H9 (cell line): ENCODE measurements at regions not wholly inside any gene's neighbourhood (a gene's known extent, or its start where the extent isn't known, plus 50 kb on each side); places are given as distances from the start of the nearest gene placed in this dataset.

ENCODE experiments used
- DNase-seq: peaks from one replicate; pipeline ENCODE4 v3.0.0-alpha.2; 2017
- H2AFZ ChIP-seq: one replicate; pipeline ENCODE4 v1.6.1; 2013; ENCODE audit warnings: mild to moderate bottlenecking, low read length, control low read depth, moderate library complexity
- H2AK5ac ChIP-seq: 2 replicates; pipeline ENCODE4 v1.6.1; 2013; ENCODE audit warnings: low read length, control low read depth, mixed read lengths; ENCODE audit not compliant: insufficient read length
- H2BK120ac ChIP-seq: one replicate; pipeline ENCODE4 v1.6.1; 2013; ENCODE audit warnings: low read depth, mild to moderate bottlenecking, low read length, control low read depth, inconsistent platforms; ENCODE audit not compliant: poor library complexity, severe bottlenecking
- H2BK12ac ChIP-seq: 2 replicates; pipeline ENCODE4 v1.6.1; 2013; ENCODE audit warnings: low read length, control low read depth, mixed read lengths, low read depth; ENCODE audit not compliant: insufficient read length
- H2BK15ac ChIP-seq: 2 replicates; pipeline ENCODE4 v1.6.1; 2013; ENCODE audit warnings: low read depth, low read length, control low read depth
- H2BK20ac ChIP-seq: one replicate; pipeline ENCODE4 v1.6.1; 2013; ENCODE audit warnings: low read depth, mild to moderate bottlenecking, low read length, control low read depth, inconsistent platforms; ENCODE audit not compliant: poor library complexity, severe bottlenecking
- H2BK5ac ChIP-seq: 2 replicates; pipeline ENCODE4 v1.6.1; 2013; ENCODE audit warnings: low read length, control low read depth, mixed read lengths; ENCODE audit not compliant: insufficient read length
- H3K14ac ChIP-seq: 2 replicates; pipeline ENCODE4 v1.6.1; 2013; ENCODE audit warnings: low read length, control low read depth; ENCODE audit not compliant: insufficient read depth
- H3K18ac ChIP-seq: 2 replicates; pipeline ENCODE4 v1.6.1; 2013; ENCODE audit warnings: low read depth, mild to moderate bottlenecking, mixed read lengths, low read length, control low read depth; ENCODE audit not compliant: insufficient read length
- H3K23ac ChIP-seq: 2 replicates; pipeline ENCODE4 v1.6.1; 2013; ENCODE audit warnings: low read length, control low read depth, mixed read lengths, low read depth; ENCODE audit not compliant: insufficient read length
- H3K23me2 ChIP-seq: 2 replicates; pipeline ENCODE4 v1.6.1; 2013; ENCODE audit warnings: low read depth, mild to moderate bottlenecking, mixed read lengths, low read length, control low read depth; ENCODE audit not compliant: insufficient read length, poor library complexity, severe bottlenecking
- H3K27ac ChIP-seq: 2 replicates; pipeline ENCODE4 v1.5.1; 2013; ENCODE audit warnings: low read length, control low read depth, mixed read lengths, low read depth; ENCODE audit not compliant: insufficient read length
- H3K27me3 ChIP-seq: 2 replicates; pipeline ENCODE4 v1.6.1; 2013; ENCODE audit warnings: low read length, control low read depth, inconsistent platforms; ENCODE audit not compliant: insufficient read depth
- H3K4ac ChIP-seq: 2 replicates; pipeline ENCODE4 v1.6.1; 2013; ENCODE audit warnings: low read depth, mild to moderate bottlenecking, control low read depth, inconsistent platforms, low read length, moderate library complexity
- H3K4me1 ChIP-seq: 2 replicates; pipeline ENCODE4 v1.6.1; 2013; ENCODE audit warnings: low read length, control low read depth, inconsistent platforms; ENCODE audit not compliant: insufficient read depth
- H3K4me2 ChIP-seq: 2 replicates; pipeline ENCODE4 v1.6.1; 2013; ENCODE audit warnings: low read length, control low read depth, mixed read lengths; ENCODE audit not compliant: insufficient read length, insufficient read depth
- H3K56ac ChIP-seq: 2 replicates; pipeline ENCODE4 v1.6.1; 2013; ENCODE audit warnings: low read depth, mild to moderate bottlenecking, mixed read lengths, low read length, control low read depth; ENCODE audit not compliant: insufficient read length
- H3K79me1 ChIP-seq: 2 replicates; pipeline ENCODE4 v1.6.1; 2013; ENCODE audit warnings: low read depth, mild to moderate bottlenecking, moderate library complexity, low read length, control low read depth, inconsistent platforms; ENCODE audit not compliant: insufficient read depth, poor library complexity, severe bottlenecking
- H3K79me2 ChIP-seq: 2 replicates; pipeline ENCODE4 v1.6.1; 2013; ENCODE audit warnings: low read length, control low read depth, inconsistent platforms; ENCODE audit not compliant: insufficient read depth
- H3K9ac ChIP-seq: 2 replicates; pipeline ENCODE4 v1.6.1; 2013; ENCODE audit warnings: low read length, control low read depth, mixed read lengths; ENCODE audit not compliant: insufficient read length; ENCODE audit errors: extremely low read depth
- H3K9me3 ChIP-seq: one replicate; pipeline ENCODE4 v1.6.1; 2013; ENCODE audit warnings: low read depth, low read length, inconsistent platforms; ENCODE audit not compliant: control insufficient read depth
- H3T11ph ChIP-seq: one replicate; pipeline ENCODE4 v1.6.1; 2013; ENCODE audit warnings: mild to moderate bottlenecking, low read length, control low read depth, inconsistent platforms
- H4K20me1 ChIP-seq: one replicate; pipeline ENCODE4 v1.6.1; 2013; ENCODE audit not compliant: control insufficient read depth, insufficient read length, insufficient read depth
- H4K5ac ChIP-seq: 2 replicates; pipeline ENCODE4 v1.6.1; 2013; ENCODE audit warnings: low read depth, mild to moderate bottlenecking, mixed read lengths, low read length, control low read depth; ENCODE audit not compliant: insufficient read length
- H4K8ac ChIP-seq: replicated peaks from 2 replicates; pipeline ENCODE4 v1.6.1; 2013; ENCODE audit warnings: low read length, control low read depth, mixed read lengths, low read depth; ENCODE audit not compliant: insufficient read length
- H4K91ac ChIP-seq: 2 replicates; pipeline ENCODE4 v1.6.1; 2013; ENCODE audit warnings: low read depth, mild to moderate bottlenecking, moderate library complexity, mixed read lengths, low read length, control low read depth; ENCODE audit not compliant: insufficient read length
- H3K27ac Mint-ChIP-seq, 3 experiments: 2 replicates in 2 of 3; 3 replicates in 1 of 3; pipeline ENCODE4 v1.8.0; 2020 to 2021; ENCODE audit warnings: mixed read lengths in 3 of 3, mild to moderate bottlenecking in 1 of 3, moderate library complexity in 1 of 3
- H3K27me3 Mint-ChIP-seq: 2 replicates; pipeline ENCODE4 v1.8.0; 2021; ENCODE audit warnings: low read depth, mild to moderate bottlenecking, moderate library complexity, mixed read lengths
- H3K36me3 Mint-ChIP-seq, 3 experiments: 2 replicates in 2 of 3; 3 replicates in 1 of 3; pipeline ENCODE4 v1.8.0; 2020 to 2021; ENCODE audit warnings: low read depth in 3 of 3, mixed read lengths in 3 of 3; ENCODE audit not compliant: insufficient read depth in 1 of 3
- H3K4me1 Mint-ChIP-seq, 2 experiments: 2 replicates each; pipeline ENCODE4 v1.8.0; 2020; ENCODE audit warnings: mixed read lengths in 2 of 2
- H3K4me3 Mint-ChIP-seq, 2 experiments: 2 replicates in 1 of 2; 3 replicates in 1 of 2; pipeline ENCODE4 v1.8.0; 2020 to 2021; ENCODE audit warnings: mild to moderate bottlenecking in 2 of 2, mixed read lengths in 2 of 2, moderate library complexity in 1 of 2
- H3K9me3 Mint-ChIP-seq, 2 experiments: 2 replicates in 1 of 2; 3 replicates in 1 of 2; pipeline ENCODE4 v1.8.0; 2020; ENCODE audit warnings: mild to moderate bottlenecking in 2 of 2, mixed read lengths in 2 of 2, moderate library complexity in 1 of 2
- WGBS: extraction: QIAGEN DNeasy Blood & Tissue Kit; methylation state at CpG from one replicate; pipeline ENCODE4 v1.1.7; 2013; ENCODE audit warnings: missing lambda C conversion rate, low lambda C conversion rate, mixed read lengths; ENCODE audit not compliant: insufficient read length; ENCODE audit errors: extremely low coverage; 5-methylcytosine and 5-hydroxymethylcytosine counted together
- TF ChIP-seq, protein P1 (sequence below): fragments of 200-600 bp; sonication (generic); conservative IDR thresholded peaks from 3 replicates; pipeline ENCODE4 v1.8.0; 2021; ENCODE audit warnings: antibody characterized with exemption, mild to moderate bottlenecking

DNA sequence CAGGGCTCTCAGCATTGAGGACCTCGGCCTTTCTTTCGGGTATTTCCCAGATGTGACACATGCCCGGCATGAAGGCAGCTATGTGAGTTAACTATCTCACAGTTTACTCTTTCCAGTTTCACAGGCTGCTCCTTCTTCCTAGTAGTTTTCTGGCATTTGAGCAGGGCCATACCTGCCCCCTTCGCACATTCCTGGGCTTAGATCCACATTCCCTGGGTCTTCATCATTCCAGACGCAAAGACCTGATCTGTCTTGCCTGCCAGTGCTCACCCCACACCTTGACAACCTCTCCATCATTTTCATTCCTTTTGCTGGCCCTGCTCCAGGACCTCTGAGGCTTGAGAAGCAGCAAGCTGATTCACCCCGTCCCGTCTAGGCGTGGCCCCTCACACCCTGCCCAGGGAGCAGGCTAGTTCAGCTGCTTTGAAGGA, 227.5 kb downstream of the WDR11 start:
- H3K9me3 ChIP-seq, result no peaks in the 10 kb centered on the region
- H2AK5ac ChIP-seq, result no peak overlapping the region
- Mint-ChIP-seq H3K9me3 (peaks cover 2% of the 10 kb centered on the region in 2 experiments; a peak in 2 of 5 replicates), H3K27ac (no peak overlapping the region; a peak in 1 of 7 replicates), H3K4me3 (no peak overlapping the region), H3K27me3 (no peaks in the 10 kb centered on the region; the same call in none of the 2 replicates), H3K36me3 (peaks cover 0 to 6% (median 0%) of the 10 kb centered on the region in 3 experiments; a peak in 1 of 7 replicates), H3K4me1 (peaks cover 20 to 22% of the 10 kb centered on the region in 2 experiments)
- H2AFZ ChIP-seq, result no peak overlapping the region
- no peak overlapping the region for H3K56ac ChIP-seq
- H2BK20ac ChIP-seq, result no peak overlapping the region
- no peaks in the 10 kb centered on the region for H3K79me1 ChIP-seq
- no peaks in the 10 kb centered on the region for H4K20me1 ChIP-seq
- H3K23ac ChIP-seq, result no peak overlapping the region
- no peak overlapping the region; the same call in 1 of the 2 replicates for H3K14ac ChIP-seq
- no peak overlapping the region for H4K91ac ChIP-seq
- no peak overlapping the region for H2BK12ac ChIP-seq
- H2BK120ac ChIP-seq, result no peak overlapping the region
- no peak overlapping the region for H3T11ph ChIP-seq
- no peaks in the 10 kb centered on the region for H3K23me2 ChIP-seq
- TF ChIP-seq, protein P1, sequence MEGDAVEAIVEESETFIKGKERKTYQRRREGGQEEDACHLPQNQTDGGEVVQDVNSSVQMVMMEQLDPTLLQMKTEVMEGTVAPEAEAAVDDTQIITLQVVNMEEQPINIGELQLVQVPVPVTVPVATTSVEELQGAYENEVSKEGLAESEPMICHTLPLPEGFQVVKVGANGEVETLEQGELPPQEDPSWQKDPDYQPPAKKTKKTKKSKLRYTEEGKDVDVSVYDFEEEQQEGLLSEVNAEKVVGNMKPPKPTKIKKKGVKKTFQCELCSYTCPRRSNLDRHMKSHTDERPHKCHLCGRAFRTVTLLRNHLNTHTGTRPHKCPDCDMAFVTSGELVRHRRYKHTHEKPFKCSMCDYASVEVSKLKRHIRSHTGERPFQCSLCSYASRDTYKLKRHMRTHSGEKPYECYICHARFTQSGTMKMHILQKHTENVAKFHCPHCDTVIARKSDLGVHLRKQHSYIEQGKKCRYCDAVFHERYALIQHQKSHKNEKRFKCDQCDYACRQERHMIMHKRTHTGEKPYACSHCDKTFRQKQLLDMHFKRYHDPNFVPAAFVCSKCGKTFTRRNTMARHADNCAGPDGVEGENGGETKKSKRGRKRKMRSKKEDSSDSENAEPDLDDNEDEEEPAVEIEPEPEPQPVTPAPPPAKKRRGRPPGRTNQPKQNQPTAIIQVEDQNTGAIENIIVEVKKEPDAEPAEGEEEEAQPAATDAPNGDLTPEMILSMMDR, result no peak
- no peak overlapping the region for H2BK15ac ChIP-seq
- H3K4me2 ChIP-seq, result no peak overlapping the region
- no peak overlapping the region for H4K5ac ChIP-seq
- no peak overlapping the region for H2BK5ac ChIP-seq
- no peak overlapping the region for H3K9ac ChIP-seq
- H3K4me1 ChIP-seq, result peaks cover 3% of the 10 kb centered on the region; the same call in 1 of the 2 replicates
- H3K4ac ChIP-seq, result no peak overlapping the region
- no peak overlapping the region for H4K8ac ChIP-seq
- WGBS, result no CpG with 5 or more reads among the region's 8 CpGs
- H3K18ac ChIP-seq, result no peak overlapping the region
- no peak for DNase-seq
- no peak overlapping the region for H3K27ac ChIP-seq
- H3K27me3 ChIP-seq, result no peaks in the 10 kb centered on the region
- H3K79me2 ChIP-seq, result no peaks in the 10 kb centered on the region
